ENCODE measurements at regions not wholly inside any gene's neighbourhood (a gene's known extent, or its start where the extent isn't known, plus 50 kb on each side); places are given as distances from the start of the nearest gene placed in this dataset.

GRCh38 chr3:78244136-78244535 is 1204.2 kb downstream of the ROBO2 start:
- no peak overlapping the region for H3K4me2 ChIP-seq (replicated peaks; ENCODE audit: extremely low read depth, low read length, poor library complexity, severe bottlenecking)
- H3K4me3 Mint-ChIP-seq: no peak overlapping the region
- no peak for TF ChIP-seq CTCF (IDR thresholded peaks at IDR 0.05)
- H3K27ac Mint-ChIP-seq: no peak overlapping the region
- no peaks in the 10 kb centered on the region for H3K36me3 ChIP-seq (replicated peaks in 1 of 2; ENCODE audit: control insufficient read depth in 1 of 2, insufficient read depth in 2 of 2, low read length in 2 of 2)
- peaks cover 12 to 13% of the 10 kb centered on the region in 2 donors for H3K9me3 ChIP-seq (replicated peaks in 1 of 2; ENCODE audit: control insufficient read depth in 1 of 2, insufficient read depth in 1 of 2, low read length in 2 of 2)
- no peak overlapping the region for H3K4me3 ChIP-seq (replicated peaks in 1 of 3; ENCODE audit: low read depth in 2 of 3, low read length in 3 of 3)
- no peak overlapping the region for H3K27ac ChIP-seq (ENCODE audit: low read depth in 1 of 2, low read length in 2 of 2)
- intact Hi-C loops (cut with micrococcal nuclease): no loop called here
- H3K27me3 Mint-ChIP-seq (ENCODE audit: low read depth in 3 of 3): no peaks in the 10 kb centered on the region
- 57% methylated on average over 1 of the region's 2 CpGs for WGBS (ENCODE audit: insufficient coverage)
- H3K27me3 ChIP-seq (ENCODE audit: control insufficient read depth in 2 of 2, insufficient read depth in 2 of 2, low read length in 2 of 2): no peaks in the 10 kb centered on the region
- H3K4me1 Mint-ChIP-seq: no peaks in the 10 kb centered on the region
- no peaks in the 10 kb centered on the region for H3K4me1 ChIP-seq (ENCODE audit: control insufficient read depth in 1 of 2, insufficient read depth in 2 of 2, low read length in 2 of 2)
- no peaks in the 10 kb centered on the region for H3K36me3 Mint-ChIP-seq
- no peak overlapping the region for H2AFZ ChIP-seq (ENCODE audit: insufficient read depth, low read depth, low read length, poor library complexity, severe bottlenecking)
- H3K79me2 ChIP-seq (ENCODE audit: insufficient read depth, low read length): no peaks in the 10 kb centered on the region
- no peak for DNase-seq
- no peak overlapping the region for H3K9ac ChIP-seq (ENCODE audit: insufficient read depth, low read length, poor library complexity, severe bottlenecking)
- no peaks in the 10 kb centered on the region for H4K20me1 ChIP-seq (ENCODE audit: insufficient read depth, low read length)
- H3K9me3 Mint-ChIP-seq: peaks cover 3 to 23% (median 9%) of the 10 kb centered on the region in 7 donors

GRCh38 chr3:78249294-78249693 is 1209.4 kb downstream of the ROBO2 start:
- H3K9me3 ChIP-seq (replicated peaks in 1 of 2; ENCODE audit: control insufficient read depth in 1 of 2, insufficient read depth in 1 of 2, low read length in 2 of 2): peaks cover 11 to 22% of the 10 kb centered on the region in 2 donors
- H3K9me3 Mint-ChIP-seq: peaks cover 0 to 14% (median 9%) of the 10 kb centered on the region in 7 donors

More at GRCh38 chr3:78249294-78249693, 1209.4 kb downstream of the ROBO2 start:
- DNase-seq: no peak
- no peaks in the 10 kb centered on the region for H3K27me3 Mint-ChIP-seq (ENCODE audit: low read depth in 3 of 3)
- no peak for TF ChIP-seq CTCF (IDR thresholded peaks at IDR 0.05)
- no peak overlapping the region for H3K27ac Mint-ChIP-seq
- 69% methylated on average over 2 of the region's 3 CpGs for WGBS (ENCODE audit: insufficient coverage)
- no peaks in the 10 kb centered on the region for H3K36me3 Mint-ChIP-seq
- Histone ChIP-seq H3K4me2 (replicated peaks; ENCODE audit: extremely low read depth, low read length, poor library complexity, severe bottlenecking) (no peak overlapping the region), H2AFZ (ENCODE audit: insufficient read depth, low read depth, low read length, poor library complexity, severe bottlenecking) (no peak overlapping the region), H3K79me2 (ENCODE audit: insufficient read depth, low read length) (no peaks in the 10 kb centered on the region), H3K36me3 (replicated peaks in 1 of 2; ENCODE audit: control insufficient read depth in 1 of 2, insufficient read depth in 2 of 2, low read length in 2 of 2) (no peaks in the 10 kb centered on the region), H3K27ac (ENCODE audit: low read depth in 1 of 2, low read length in 2 of 2) (no peak overlapping the region), H4K20me1 (ENCODE audit: insufficient read depth, low read length) (no peaks in the 10 kb centered on the region), H3K4me1 (ENCODE audit: control insufficient read depth in 1 of 2, insufficient read depth in 2 of 2, low read length in 2 of 2) (no peaks in the 10 kb centered on the region), H3K9ac (ENCODE audit: insufficient read depth, low read length, poor library complexity, severe bottlenecking) (no peak overlapping the region), H3K27me3 (ENCODE audit: control insufficient read depth in 2 of 2, insufficient read depth in 2 of 2, low read length in 2 of 2) (no peaks in the 10 kb centered on the region), H3K4me3 (replicated peaks in 1 of 3; ENCODE audit: low read depth in 2 of 3, low read length in 3 of 3) (no peak overlapping the region)
- H3K4me1 Mint-ChIP-seq: no peaks in the 10 kb centered on the region
- no peak overlapping the region for H3K4me3 Mint-ChIP-seq
- intact Hi-C loops (cut with micrococcal nuclease): no loop called here

Measured in CD14-positive monocyte (primary cell).